OCI-LY7 (cell line): ENCODE measurements at regions not wholly inside any gene's neighbourhood (a gene's known extent, or its start where the extent isn't known, plus 50 kb on each side); places are given as distances from the start of the nearest gene placed in this dataset.

Experiments used
- BruUV-seq: library from RNA; stranded (reverse); fragments of 400-500 nt; replicated peaks from 2 replicates; lab custom pipeline; 2021; lab: Mats Ljungman, UMichigan
- CTCF ChIA-PET: fragments of 300-600 bp; sonication (Branson Sonifier 250); formaldehyde crosslinking; loops from one replicate; lab custom pipeline; 2022; ENCODE audit warnings: antibody characterized with exemption; ENCODE audit not compliant: unreplicated experiment; lab: Charles Lee
- POLR2A ChIA-PET: fragments of 300-600 bp; sonication (Branson Sonifier 250); formaldehyde crosslinking; loops from one replicate; lab custom pipeline; 2022; ENCODE audit warnings: antibody characterized with exemption; lab: Charles Lee
- DNase-seq: peaks from one replicate; pipeline ENCODE4 v3.0.0-alpha.2; 2015; ENCODE audit warnings: low spot score
- H2AFZ ChIP-seq: fragments of 200-600 bp; sonication (generic), shearing (Covaris generic); 2 replicates; pipeline ENCODE4 v1.6.1; 2014; ENCODE audit warnings: mild to moderate bottlenecking, antibody characterized with exemption, low read length, moderate library complexity
- H3K27ac ChIP-seq: fragments of 200-600 bp; sonication (generic); 2 replicates; pipeline ENCODE4 v1.5.1; 2014; ENCODE audit warnings: mixed run types, low read depth, mild to moderate bottlenecking, moderate library complexity, low read length, inconsistent platforms; ENCODE audit not compliant: poor library complexity, severe bottlenecking
- H3K36me3 ChIP-seq: fragments of 200-600 bp; sonication (generic); 2 replicates; pipeline ENCODE4 v1.6.1; 2014; ENCODE audit warnings: mild to moderate bottlenecking, antibody characterized with exemption, low read length, moderate library complexity, mixed read lengths; ENCODE audit not compliant: insufficient read depth
- H3K4me1 ChIP-seq: fragments of 200-600 bp; sonication (generic); 2 replicates; pipeline ENCODE4 v1.5.1; 2014; ENCODE audit warnings: mild to moderate bottlenecking, low read length; ENCODE audit not compliant: insufficient read depth, poor library complexity, severe bottlenecking
- H3K4me2 ChIP-seq: fragments of 200-600 bp; sonication (generic); 2 replicates; pipeline ENCODE4 v1.6.1; 2014; ENCODE audit warnings: mild to moderate bottlenecking, low read length
- H3K4me3 ChIP-seq: fragments of 200-600 bp; sonication (generic); 2 replicates; pipeline ENCODE4 v1.5.1; 2014; ENCODE audit warnings: mild to moderate bottlenecking, low read depth, low read length; ENCODE audit not compliant: poor library complexity, severe bottlenecking
- H3K79me2 ChIP-seq: fragments of 200-600 bp; sonication (generic); 2 replicates; pipeline ENCODE4 v1.6.1; 2016; ENCODE audit warnings: low read depth, mild to moderate bottlenecking, low read length, moderate library complexity, mixed read lengths; ENCODE audit not compliant: insufficient read depth
- H3K9me2 ChIP-seq: fragments of 200-600 bp; sonication (generic); 2 replicates; pipeline ENCODE4 v1.6.1; 2016; ENCODE audit warnings: mild to moderate bottlenecking, low read length, mixed read lengths; ENCODE audit not compliant: insufficient read depth
- H3K9me3 ChIP-seq: fragments of 200-600 bp; sonication (generic); 2 replicates; pipeline ENCODE4 v1.6.1; 2014; ENCODE audit warnings: mild to moderate bottlenecking, mixed run types, low read length, mixed read lengths
- H4K20me1 ChIP-seq: fragments of 200-600 bp; sonication (generic); 2 replicates; pipeline ENCODE4 v1.6.1; 2014; ENCODE audit warnings: mild to moderate bottlenecking, antibody characterized with exemption, low read length, moderate library complexity, mixed read lengths; ENCODE audit not compliant: insufficient read depth
- EZH2phosphoT487 ChIP-seq: fragments of 200-600 bp; sonication (generic); IDR thresholded peaks from 2 replicates; pipeline ENCODE4 v1.6.1; 2018; ENCODE audit warnings: low read depth, borderline replicate concordance, mild to moderate bottlenecking, mixed run types, antibody characterized with exemption, low read length, moderate library complexity, mixed read lengths
- intact Hi-C: fragments of 100-400 bp; cut with micrococcal nuclease; formaldehyde crosslinking; loops from one replicate; pipeline ENCODE4 v1.10.0; 2022; ENCODE audit not compliant: unreplicated experiment
- TF ChIP-seq, protein P1 (sequence below): fragments of 200-600 bp; sonication (generic); conservative IDR thresholded peaks from 2 replicates; pipeline ENCODE4 v1.5.1; 2014; ENCODE audit warnings: mild to moderate bottlenecking, antibody characterized with exemption, low read length, moderate library complexity, mixed read lengths

- H4K20me1 ChIP-seq = no peaks in the 10 kb centered on the region
- H3K4me2 ChIP-seq = no peak overlapping the region
- no peak overlapping the region for H2AFZ ChIP-seq
- ChIA-PET POLR2A (no interaction called here), CTCF (no interaction called here)
- H3K4me1 ChIP-seq = no peaks in the 10 kb centered on the region
- H3K36me3 ChIP-seq = no peaks in the 10 kb centered on the region
- DNase-seq = no peak
- TF ChIP-seq, protein P1, sequence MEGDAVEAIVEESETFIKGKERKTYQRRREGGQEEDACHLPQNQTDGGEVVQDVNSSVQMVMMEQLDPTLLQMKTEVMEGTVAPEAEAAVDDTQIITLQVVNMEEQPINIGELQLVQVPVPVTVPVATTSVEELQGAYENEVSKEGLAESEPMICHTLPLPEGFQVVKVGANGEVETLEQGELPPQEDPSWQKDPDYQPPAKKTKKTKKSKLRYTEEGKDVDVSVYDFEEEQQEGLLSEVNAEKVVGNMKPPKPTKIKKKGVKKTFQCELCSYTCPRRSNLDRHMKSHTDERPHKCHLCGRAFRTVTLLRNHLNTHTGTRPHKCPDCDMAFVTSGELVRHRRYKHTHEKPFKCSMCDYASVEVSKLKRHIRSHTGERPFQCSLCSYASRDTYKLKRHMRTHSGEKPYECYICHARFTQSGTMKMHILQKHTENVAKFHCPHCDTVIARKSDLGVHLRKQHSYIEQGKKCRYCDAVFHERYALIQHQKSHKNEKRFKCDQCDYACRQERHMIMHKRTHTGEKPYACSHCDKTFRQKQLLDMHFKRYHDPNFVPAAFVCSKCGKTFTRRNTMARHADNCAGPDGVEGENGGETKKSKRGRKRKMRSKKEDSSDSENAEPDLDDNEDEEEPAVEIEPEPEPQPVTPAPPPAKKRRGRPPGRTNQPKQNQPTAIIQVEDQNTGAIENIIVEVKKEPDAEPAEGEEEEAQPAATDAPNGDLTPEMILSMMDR = no peak
- TF ChIP-seq EZH2phosphoT487 = no peak
- no peaks in the 10 kb centered on the region for H3K9me3 ChIP-seq
- no peak overlapping the region for H3K4me3 ChIP-seq
- H3K79me2 ChIP-seq = no peaks in the 10 kb centered on the region
- BruUV-seq = no TSS peak
- intact Hi-C loops = loop anchor here (10.0 kb wide), 2 partner anchors 147 to 237 kb away; no protein-coding TSS in a partner anchor
- no peaks in the 10 kb centered on the region for H3K9me2 ChIP-seq
- H3K27ac ChIP-seq = no peak overlapping the region
These were observed 302.2 kb downstream of the TUSC7 start for GRCh38 chr3:117011687-117012250.

- ChIA-PET POLR2A (no interaction called here), CTCF (no interaction called here)
- Histone ChIP-seq H3K36me3 (no peaks in the 10 kb centered on the region), H3K4me3 (no peak overlapping the region), H3K4me1 (no peaks in the 10 kb centered on the region), H3K9me3 (no peaks in the 10 kb centered on the region), H3K9me2 (no peaks in the 10 kb centered on the region), H3K4me2 (no peak overlapping the region), H4K20me1 (no peaks in the 10 kb centered on the region), H2AFZ (no peak overlapping the region), H3K79me2 (no peaks in the 10 kb centered on the region), H3K27ac (no peak overlapping the region)
- no peak for DNase-seq
- intact Hi-C loops = loop anchor here (10.0 kb wide), 2 partner anchors 152 to 242 kb away; no protein-coding TSS in a partner anchor
- BruUV-seq = no TSS peak
- no peak for TF ChIP-seq EZH2phosphoT487
These were observed 306.8 kb downstream of the TUSC7 start for GRCh38 chr3:117016378-117016777.

DNA sequence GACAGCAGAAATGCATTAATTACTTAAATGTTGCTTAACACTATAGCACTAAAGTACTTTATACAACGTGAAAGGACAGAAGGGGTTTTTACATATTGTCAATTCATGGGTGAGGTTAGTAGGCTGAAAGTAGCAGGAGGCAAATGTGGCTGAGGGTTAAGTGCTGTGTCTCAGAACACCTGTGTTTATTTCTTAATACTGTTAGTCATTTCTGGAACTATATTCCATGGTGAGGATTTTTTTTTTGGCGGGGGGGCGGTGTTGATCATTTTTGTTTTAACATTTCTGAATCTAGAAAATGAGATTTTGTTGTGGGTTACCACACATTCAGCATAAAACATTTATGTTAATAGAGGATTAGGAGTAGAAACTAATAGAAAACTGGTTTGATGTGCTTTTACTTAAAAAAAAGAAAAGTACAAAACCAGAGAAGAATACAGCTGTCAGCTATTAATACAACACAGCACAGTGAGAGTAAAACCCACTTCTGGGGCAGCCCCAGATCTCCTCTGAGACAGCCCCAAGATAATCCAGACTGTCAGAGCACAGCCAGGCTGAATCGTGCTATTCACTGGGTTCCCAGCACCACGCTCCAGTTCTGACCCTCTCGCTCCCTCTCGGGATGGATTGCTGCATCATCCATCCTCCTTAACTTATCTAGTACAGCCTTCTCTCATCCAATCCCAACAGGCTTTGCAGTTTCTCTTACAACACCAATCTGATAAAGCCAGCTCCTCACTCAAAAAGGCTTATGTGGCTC, 307.7 kb downstream of the TUSC7 start:
- intact Hi-C loops = loop anchor here (10.0 kb wide), 2 partner anchors 153 to 243 kb away; no protein-coding TSS in a partner anchor
- POLR2A ChIA-PET = no interaction called here

More for the DNA sequence above, 307.7 kb downstream of the TUSC7 start:
- H3K36me3 ChIP-seq = no peaks in the 10 kb centered on the region
- no peaks in the 10 kb centered on the region for H4K20me1 ChIP-seq
- CTCF ChIA-PET = no interaction called here
- H3K4me3 ChIP-seq = no peak overlapping the region
- no peak overlapping the region for H2AFZ ChIP-seq
- no peaks in the 10 kb centered on the region for H3K4me1 ChIP-seq
- DNase-seq = no peak
- H3K79me2 ChIP-seq = no peaks in the 10 kb centered on the region
- no peaks in the 10 kb centered on the region for H3K9me2 ChIP-seq
- no TSS peak for BruUV-seq
- no peak overlapping the region for H3K27ac ChIP-seq
- TF ChIP-seq, protein P1 = no peak
- no peak for TF ChIP-seq EZH2phosphoT487
- no peak overlapping the region for H3K4me2 ChIP-seq
- H3K9me3 ChIP-seq = no peaks in the 10 kb centered on the region
